GM19023 (cell line): ENCODE measurements at regions not wholly inside any gene's neighbourhood (a gene's known extent, or its start where the extent isn't known, plus 50 kb on each side); places are given as distances from the start of the nearest gene placed in this dataset.
"Not testable (repeated sequence)": the region's sequence is repeated elsewhere in the genome, so short reads cannot be mapped to it uniquely, and the experiment has no call there.

ENCODE experiments used
- ATAC-seq: cut with Tn5 transposase; IDR thresholded peaks from one replicate; pipeline ENCODE4 v1.9.1; 2021; ENCODE audit warnings: mild to moderate bottlenecking, moderate library complexity; ENCODE audit not compliant: unreplicated experiment

DNA sequence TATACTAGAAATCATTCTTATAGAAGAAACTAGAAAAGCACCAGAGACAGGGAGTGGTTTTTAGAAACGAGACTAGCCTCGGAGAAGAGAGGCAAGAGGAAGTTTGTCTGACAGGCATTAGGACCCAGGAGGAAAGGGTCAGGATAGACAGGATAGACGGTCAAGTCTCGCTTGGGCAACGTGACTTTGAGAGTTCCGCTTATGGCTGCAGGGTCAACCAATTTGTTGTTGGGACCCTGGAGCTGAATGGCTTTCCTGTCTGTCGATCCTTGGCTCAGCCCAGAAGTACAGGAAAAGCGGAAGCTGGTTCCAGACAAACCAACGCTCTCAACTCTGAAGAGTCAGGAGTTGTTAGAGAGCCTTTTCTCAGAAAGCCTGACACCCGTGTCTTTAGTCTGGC is 191.2 kb downstream of the FZD1 start:
- no peak for ATAC-seq

DNA sequence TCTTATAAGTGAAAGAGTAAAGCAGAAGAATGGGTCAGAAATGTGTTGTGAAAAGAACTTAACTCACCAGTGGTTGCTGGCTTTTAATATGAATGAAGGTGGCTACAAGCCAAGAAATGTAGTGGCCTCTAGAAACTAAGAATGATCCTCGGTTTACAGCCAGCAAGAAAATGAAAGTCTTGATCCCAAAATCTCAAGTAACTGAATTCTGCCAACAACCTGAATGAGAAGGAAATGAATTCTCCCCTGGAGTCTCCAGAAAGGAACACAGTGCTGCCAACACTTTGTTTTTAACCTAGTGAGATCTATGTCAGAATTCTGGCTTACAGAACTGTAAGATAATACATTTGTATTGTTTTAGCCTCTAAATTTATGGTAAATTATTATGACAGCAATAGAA is 193.0 kb downstream of the FZD1 start:
- ATAC-seq, result no peak

DNA sequence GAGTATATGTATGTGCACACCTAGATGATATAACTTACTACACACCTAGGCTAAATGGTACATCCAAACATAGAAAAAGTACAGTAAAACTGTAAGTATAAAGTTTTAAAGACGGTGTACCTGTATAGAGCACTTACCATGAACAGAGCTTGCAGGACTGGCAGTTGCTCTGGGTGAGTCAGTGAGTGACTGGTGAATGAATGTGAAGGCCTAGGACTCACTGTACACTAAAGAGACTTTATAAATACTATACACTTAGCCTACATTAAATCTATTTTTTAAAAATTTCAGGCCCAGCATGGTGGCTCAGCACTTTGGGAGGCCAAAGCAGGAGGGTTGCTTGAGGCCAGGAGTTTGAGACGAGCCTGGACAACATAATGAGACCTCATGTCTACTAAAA is 195.3 kb downstream of the FZD1 start:
- ATAC-seq, result no peak

DNA sequence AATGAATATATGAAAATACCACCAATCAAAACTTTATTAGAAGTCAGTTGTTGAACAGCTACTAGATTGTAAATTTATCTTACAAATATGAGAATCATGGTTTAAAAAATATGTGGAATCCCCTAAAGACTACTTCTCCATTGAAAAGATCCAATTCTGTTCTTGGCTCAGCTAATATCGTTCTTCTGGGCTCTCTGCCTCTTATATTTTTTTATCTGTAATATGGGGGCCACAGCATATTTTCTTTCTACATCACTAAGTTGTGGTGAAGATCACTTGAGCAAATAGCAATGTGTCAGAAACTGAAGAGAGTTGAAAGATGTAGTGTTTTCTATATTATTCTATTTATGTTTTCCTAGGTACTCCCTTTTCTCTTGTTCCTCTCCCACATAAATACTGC is 198.1 kb downstream of the FZD1 start:
- no peak for ATAC-seq

DNA sequence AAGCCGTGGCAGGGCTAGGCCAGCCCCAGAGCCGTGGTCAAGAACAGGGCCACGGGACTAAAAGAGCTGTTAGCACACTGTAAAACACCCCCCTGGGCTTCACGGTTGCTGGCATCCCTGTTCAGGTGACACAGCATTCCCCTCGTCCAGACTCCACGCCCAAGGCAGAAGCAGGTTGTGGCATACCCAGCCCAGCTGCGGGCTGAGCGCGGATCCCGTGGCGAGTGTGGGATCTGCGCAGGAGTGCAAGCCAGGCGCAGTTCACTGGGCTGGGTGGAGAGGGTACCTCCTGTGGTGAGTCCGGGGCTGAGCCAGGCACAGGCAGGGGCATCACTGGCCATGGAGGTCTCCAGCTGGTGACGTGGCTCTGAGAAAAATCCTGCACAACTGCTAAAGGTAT is 199.1 kb downstream of the FZD1 start:
- no peak for ATAC-seq

DNA sequence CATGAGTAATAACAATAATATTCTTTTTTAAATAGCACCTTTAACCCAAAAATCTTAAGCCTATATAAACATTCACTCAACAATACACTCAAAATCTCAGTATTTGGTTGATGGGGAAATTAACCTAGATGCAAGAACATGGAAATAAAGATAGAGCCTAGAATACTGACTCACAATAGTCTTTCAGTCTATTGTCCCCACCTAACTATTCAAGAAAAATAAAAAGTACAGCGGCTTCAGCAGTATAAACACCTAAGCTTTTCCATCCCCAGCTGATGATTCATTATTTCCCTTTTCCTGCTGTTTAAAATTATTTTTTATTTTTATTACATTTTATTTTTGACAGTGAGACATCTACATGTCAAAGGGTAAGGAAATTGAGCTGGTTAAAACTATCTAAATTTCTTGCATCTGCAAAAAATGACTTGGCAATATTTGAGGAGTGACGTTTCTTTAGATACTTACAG is 201.4 kb downstream of the FZD1 start:
- ATAC-seq, result no peak

DNA sequence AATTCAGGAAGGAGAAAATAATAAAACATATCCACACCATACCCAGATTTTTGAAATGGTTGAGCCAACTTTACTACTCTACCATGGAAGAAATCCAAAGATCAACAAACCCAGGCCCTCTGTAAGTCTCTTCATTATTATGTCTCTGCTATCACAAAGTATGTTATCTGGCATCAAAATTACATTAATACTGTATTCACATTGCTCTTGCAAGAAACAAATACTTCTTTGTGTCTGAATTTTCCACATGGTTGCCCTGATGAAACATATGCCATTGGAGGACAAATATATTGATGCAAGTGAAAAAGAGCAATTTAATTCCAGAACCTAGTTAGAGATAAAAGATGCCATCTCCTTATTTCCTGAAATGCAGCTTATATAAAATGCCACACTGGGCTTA is 204.0 kb downstream of the FZD1 start:
- no peak for ATAC-seq

DNA sequence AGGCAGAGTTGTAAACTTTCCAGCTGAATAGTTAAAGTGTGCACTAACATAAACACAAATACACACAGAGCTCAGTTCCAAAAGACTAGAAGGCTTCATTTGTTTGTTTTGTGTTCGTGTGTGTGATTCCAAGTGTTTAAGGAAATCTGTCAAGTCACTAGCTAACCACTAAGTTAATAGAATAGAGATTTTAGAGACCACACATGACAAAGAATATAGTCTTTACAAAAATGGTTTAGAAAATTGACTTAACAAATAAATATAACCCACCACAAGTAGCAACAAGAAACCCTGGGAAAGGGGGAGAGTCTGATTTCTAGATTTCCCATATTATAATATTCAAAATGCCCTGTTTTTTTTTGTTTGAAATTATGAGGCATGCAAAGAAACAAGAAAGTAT is 209.4 kb downstream of the FZD1 start:
- ATAC-seq, result no peak

DNA sequence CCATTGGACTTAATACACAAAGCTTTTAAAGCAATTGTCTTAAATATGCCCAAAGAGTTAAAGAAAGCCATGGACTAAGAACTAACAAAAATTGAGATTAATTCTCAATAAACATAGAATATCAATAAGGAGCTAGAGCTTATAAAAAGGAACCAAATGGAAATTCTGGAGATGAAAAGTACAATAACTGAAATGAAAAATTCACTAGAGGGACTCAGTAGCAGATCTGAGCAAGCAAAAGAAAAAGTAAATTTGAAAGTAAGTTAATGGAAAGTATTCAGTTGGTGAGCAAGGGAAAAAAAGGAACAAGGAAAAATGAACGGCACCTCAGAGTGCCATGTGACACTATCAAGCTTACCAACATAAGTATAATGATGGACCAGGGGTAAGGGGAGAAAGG is 209.8 kb downstream of the FZD1 start:
- ATAC-seq, result no peak

DNA sequence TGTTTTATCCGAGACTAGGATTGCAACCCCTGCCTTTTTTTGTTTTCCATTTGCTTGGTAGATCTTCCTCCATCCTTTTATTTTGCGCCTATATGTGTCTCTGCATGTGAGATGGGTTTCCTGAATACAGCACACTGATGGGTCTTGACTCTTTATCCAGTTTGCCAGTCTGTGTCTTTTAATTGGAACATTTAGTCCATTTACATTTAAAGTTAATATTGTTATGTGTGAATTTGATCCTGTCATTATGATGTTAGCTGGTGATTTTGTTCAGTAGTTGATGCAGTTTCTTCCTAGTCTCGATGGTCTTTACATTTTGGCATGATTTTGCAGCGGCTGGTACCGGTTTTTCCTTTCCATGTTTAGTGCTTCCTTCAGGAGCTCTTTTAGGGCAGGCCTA is 216.2 kb downstream of the FZD1 start:
- not testable (repeated sequence) for ATAC-seq

DNA sequence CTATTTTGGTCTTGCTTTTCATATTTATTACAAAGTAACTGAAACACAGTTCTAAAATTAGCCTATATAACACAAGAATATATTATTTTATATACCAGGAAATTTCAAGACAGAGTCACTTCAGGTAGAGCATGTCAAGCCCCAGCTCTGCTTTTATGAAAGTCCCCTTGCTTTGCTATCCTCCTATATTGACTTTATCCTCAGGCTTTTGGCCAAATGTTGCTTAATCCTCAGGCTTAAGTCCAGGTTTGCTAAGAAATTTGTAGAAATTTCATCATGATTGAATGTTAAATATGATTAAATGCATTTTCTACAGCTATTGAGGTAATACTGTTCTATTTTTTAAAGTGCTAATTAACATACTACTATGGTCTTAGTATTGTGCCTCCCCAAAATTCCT is 227.6 kb downstream of the FZD1 start:
- no peak for ATAC-seq

DNA sequence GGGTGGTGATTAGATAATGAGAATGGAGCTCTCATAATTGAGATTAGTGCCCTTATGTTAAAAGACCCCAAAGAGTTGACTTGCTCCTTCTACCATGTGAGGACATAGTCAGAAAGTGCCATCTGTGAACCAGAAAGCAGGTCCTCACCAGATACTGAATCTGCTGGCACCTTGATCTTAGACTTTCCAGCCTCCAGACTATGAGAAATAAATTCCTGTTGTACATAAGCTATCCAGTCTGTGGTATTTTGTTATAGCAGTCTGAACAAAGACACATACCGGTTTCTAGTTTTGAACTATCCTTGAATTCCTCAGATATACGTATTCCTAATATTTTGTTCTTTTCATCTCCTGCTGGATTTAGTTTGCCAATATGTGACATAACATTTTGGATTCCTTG is 228.1 kb downstream of the FZD1 start:
- ATAC-seq, result no peak

DNA sequence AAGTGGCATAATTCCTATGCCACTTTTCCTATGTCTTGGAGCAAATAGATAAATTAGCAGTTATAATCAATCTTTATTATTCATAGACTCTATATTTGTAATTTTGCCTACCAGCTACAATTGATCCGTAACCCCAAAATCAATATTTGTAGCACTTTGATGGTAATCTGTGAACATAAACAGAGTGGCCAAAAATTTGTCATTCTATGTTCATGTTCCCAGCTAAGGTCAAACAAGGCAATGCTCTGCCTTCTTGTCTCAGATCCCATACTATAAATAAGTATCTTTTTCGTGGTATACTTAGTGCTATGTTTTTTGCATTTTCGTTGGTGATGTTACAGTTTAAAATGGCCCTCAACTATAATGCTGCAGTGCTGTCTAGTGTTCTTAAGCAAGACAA is 228.5 kb downstream of the FZD1 start:
- ATAC-seq, result no peak

DNA sequence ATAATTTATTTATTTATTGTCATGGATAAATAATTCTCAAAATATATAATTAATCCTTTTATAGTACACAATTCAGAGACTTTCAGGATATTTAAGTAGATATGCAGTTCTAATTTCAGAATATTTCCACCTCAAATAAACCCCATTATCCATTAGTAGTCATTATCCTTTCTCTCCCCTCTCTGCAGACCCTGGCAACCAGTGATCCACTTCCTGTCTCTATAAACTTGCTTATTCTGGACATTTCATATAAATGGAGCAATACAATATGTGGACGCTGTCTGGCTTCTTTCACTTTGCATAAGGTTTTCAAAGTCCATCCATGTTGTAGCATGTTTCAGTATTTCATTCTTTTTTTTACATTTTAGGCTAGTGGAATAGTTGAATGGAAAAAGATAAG is 230.2 kb downstream of the FZD1 start:
- no peak for ATAC-seq

DNA sequence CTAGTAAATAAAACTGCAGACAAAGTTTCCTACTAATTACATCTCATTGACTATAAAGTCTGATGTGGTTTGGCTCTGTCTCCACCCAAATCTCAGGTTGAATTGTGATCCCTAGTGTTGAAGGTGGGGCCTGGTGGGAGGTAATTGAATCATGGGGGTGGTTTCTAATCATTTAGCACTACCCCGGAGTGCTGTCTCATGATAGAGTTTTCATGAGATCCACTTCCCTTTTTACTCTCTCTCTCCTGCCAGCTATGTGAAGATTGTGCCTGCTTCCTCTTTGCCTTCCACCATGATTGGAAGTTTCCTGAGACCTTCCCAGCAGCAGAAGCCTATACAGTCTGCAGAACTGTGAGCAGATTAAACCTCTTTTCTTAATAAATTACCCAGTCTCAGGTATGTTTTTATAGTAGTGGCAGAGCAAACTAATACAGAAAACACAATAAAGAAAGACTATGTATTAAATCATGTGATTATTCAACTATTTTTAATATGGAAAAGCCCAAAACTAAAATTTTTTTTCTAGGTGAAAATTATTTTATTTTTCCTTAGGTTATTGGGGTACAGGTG is 232.1 kb downstream of the FZD1 start:
- no peak for ATAC-seq

DNA sequence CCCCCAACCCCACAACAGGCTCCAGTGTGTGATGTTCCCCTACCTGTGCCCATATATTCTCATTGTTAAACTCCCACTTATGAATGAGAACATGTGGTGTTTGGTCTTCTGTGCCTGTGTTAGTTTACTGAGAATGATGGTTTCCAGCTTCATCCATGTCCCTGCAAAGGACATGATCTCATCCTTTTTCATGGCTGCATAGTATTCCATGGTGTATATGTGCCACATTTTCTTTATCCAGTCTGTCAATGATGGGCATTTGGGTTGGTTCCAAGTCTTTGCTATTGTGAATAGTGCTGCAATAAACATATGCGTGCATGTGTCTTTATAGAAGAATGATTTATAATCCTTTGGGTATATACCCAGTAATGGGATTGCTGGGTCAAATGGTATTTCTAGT is 233.0 kb downstream of the FZD1 start:
- ATAC-seq, result not testable (repeated sequence)

DNA sequence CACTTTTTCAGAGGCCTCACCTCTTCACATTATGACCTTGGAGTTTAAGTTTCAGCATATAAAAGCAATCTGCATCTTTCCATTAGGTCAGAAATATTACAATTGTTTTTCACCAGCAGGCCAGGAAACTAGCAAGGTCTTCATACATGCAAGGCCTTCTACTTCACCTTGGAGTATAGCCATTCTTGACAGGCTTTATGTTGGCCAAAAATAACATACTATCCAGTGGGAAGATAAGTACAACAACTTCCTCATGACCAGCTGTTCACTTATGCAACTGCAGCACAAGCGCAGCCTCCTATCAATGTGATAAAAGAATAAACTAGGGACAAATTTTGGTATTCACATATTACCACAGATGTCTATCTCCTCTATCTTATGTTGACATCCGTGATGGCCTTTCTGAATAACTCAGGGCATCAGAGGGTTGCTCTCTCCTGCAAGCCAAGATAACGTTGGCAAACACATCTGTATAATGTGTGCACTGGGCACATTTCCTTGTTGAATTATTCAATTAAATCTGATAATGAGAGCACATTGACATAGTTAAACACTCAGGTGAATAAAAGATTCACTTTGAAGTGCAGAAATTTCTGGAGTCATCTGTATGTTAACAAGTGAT is 239.8 kb downstream of the FZD1 start:
- no peak for ATAC-seq

DNA sequence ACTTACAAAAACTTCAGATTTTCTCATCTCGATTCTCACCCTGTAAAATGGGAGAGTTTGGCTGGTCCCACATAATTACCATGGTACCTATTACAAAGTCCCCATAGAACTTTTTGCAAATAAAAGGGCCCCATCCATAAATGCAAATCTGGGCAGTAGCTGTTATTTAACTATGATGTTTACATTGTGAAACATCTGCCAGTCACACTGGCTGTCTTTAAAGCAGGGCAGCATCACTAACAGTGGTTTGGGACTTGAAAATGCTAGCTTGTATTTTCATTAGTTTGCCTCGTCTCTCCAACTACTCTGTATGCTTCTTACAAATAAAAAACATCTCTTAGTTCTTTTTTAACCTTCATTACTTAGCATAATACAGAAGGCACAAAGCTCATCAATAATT is 240.7 kb downstream of the FZD1 start:
- no peak for ATAC-seq

DNA sequence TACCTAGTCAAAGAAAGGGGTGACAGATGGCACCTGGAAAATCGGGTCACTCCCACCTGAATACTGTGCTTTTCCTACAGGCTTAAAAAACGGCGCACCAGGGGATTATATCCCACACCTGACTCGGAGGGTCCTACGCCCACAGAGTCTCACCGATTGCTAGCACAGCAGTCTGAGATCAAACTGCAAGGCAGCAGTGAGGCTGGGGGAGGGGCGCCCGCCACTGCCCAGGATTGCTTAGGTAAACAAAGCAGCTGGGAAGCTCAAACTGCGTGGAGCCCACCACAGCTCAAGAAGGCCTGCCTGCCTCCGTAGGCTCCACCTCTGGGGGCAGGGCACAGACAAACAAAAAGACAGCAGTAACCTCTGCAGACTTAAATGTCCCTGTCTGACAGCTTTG is 242.7 kb downstream of the FZD1 start:
- ATAC-seq, result not testable (repeated sequence)

DNA sequence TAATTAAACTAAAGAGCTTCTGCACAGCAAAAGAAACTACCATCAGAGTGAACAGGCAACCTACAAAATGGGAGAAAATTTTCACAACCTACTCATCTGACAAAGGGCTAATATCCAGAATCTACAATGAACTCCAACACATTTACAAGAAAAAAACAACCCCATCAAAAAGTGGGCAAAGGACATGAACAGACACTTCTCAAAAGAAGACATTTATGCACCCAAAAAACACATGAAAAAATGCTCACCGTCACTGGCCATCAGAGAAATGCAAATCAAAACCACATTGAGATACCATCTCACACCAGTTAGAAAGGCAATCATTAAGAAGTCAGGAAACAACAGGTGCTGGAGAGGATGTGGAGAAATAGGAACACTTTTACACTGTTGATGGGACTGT is 247.6 kb downstream of the FZD1 start:
- not testable (repeated sequence) for ATAC-seq

DNA sequence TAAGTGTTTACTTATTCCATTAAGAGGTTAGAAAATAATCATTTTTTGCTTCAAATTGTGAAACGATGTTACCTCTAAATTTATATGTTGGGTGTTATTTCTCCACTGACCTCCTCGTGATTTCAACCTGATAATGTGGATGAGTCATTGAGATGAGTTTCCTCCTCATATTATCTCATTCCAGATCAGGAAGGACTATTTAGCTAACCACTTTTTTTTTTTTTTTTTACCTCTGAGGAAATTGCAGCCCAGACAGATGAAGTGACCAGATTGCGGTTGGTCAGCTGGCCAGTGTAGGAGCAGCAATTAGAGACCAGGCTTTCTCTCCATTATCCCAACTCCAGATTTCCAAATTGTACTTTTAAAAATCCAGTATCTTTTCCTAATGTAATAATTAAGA is 248.7 kb downstream of the FZD1 start:
- ATAC-seq, result no peak

DNA sequence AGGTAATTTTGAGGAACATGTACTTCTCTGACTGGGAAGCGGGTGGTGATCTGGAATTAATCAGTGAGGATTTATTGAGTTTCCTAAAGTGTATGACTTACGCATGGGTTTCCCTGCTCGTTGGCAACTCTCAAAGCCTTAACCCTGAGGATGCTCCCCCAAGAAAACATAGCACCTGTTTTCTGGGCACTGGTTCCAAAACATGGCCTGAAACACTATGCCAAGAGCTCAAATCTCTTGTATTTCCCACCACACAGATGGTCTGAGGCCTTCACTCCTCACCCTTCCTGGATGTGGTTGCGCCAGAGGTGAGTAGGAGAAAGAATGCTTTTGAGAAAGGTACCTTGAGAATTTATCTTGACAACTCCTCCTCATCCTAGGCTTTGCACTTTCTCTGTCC is 250.4 kb downstream of the FZD1 start:
- no peak for ATAC-seq

DNA sequence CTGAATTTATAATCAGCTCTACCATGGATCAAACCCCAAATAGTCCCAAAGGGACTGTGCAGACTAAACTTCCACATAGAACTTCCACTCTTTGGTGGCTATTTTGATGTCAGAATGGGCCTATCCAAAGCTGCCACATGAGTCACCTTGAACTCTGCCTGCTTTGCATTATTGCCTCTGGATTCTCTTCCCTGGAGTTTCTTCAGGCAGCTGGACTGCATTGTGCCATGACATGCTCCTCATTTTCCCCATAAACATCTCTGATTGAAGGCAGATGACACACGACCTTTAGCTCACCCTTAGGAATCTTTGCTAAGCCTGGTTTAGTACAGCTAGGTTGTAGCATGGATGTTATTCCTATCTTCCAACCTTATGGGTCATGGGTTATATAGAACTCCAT is 251.7 kb downstream of the FZD1 start:
- no peak for ATAC-seq
